ENCODE measurements at regions not wholly inside any gene's neighbourhood (a gene's known extent, or its start where the extent isn't known, plus 50 kb on each side); places are given as distances from the start of the nearest gene placed in this dataset.

GRCh38 chr18:55018602-55019001 is 59.3 kb upstream of the CCDC68 start:
- DNase-seq: peak; percentile 85
- in situ Hi-C loops (cut with HindIII; ENCODE audit: low pct_ligation_motif_present, low pct_unique_long_range_greater_than_20kb, low sequenced_read_pairs): no loop called here

GRCh38 chr18:55014095-55014494 is 54.8 kb upstream of the CCDC68 start:
- in situ Hi-C loops (cut with HindIII; ENCODE audit: low pct_ligation_motif_present, low pct_unique_long_range_greater_than_20kb, low sequenced_read_pairs): no loop called here

GRCh38 chr18:55013685-55014084 is 54.4 kb upstream of the CCDC68 start:
- DNase-seq: no peak
- in situ Hi-C loops (cut with HindIII; ENCODE audit: low pct_ligation_motif_present, low pct_unique_long_range_greater_than_20kb, low sequenced_read_pairs): no loop called here

More at GRCh38 chr18:55014095-55014494, 54.8 kb upstream of the CCDC68 start:
- DNase-seq: no peak

- in situ Hi-C loops (cut with HindIII; ENCODE audit: low pct_ligation_motif_present, low pct_unique_long_range_greater_than_20kb, low sequenced_read_pairs): no loop called here
These were observed 53.8 kb upstream of the CCDC68 start for GRCh38 chr18:55013086-55013485.

GRCh38 chr18:55012008-55012407 is 52.7 kb upstream of the CCDC68 start:
- in situ Hi-C loops (cut with HindIII; ENCODE audit: low pct_ligation_motif_present, low pct_unique_long_range_greater_than_20kb, low sequenced_read_pairs): no loop called here
- DNase-seq: peak; percentile 66

More at GRCh38 chr18:55013086-55013485, 53.8 kb upstream of the CCDC68 start:
- no peak for DNase-seq
